HG03064 (cell line): ENCODE measurements at regions not wholly inside any gene's neighbourhood (a gene's known extent, or its start where the extent isn't known, plus 50 kb on each side); places are given as distances from the start of the nearest gene placed in this dataset.
"Not testable (repeated sequence)": the region's sequence is repeated elsewhere in the genome, so short reads cannot be mapped to it uniquely, and the experiment has no call there.

Source experiments
- ATAC-seq: cut with Tn5 transposase; IDR thresholded peaks from one replicate; pipeline ENCODE4 v1.9.1; 2021; ENCODE audit warnings: low read depth; ENCODE audit not compliant: unreplicated experiment

GRCh38 chr1:118479351-118479750 is 294.3 kb upstream of the SPAG17 start:
- ATAC-seq: no peak

- no peak for ATAC-seq
These were observed 288.8 kb upstream of the SPAG17 start for GRCh38 chr1:118473825-118474224.

GRCh38 chr1:118464460-118464859 is 279.4 kb upstream of the SPAG17 start:
- not testable (repeated sequence) for ATAC-seq

GRCh38 chr1:118461154-118461553 is 276.1 kb upstream of the SPAG17 start:
- ATAC-seq: no peak

- no peak for ATAC-seq
These were observed 274.8 kb upstream of the SPAG17 start for GRCh38 chr1:118459871-118460270.

- not testable (repeated sequence) for ATAC-seq
These were observed 268.8 kb upstream of the SPAG17 start for GRCh38 chr1:118453856-118454255.

GRCh38 chr1:118445156-118445555 is 260.1 kb upstream of the SPAG17 start:
- no peak for ATAC-seq

- no peak for ATAC-seq
These were observed 257.2 kb upstream of the SPAG17 start for GRCh38 chr1:118442214-118442613.

GRCh38 chr1:118437664-118438063 is 252.6 kb upstream of the SPAG17 start:
- no peak for ATAC-seq

- ATAC-seq: no peak
These were observed 244.8 kb upstream of the SPAG17 start for GRCh38 chr1:118429856-118430255.

GRCh38 chr1:118421868-118422350 is 236.9 kb upstream of the SPAG17 start:
- ATAC-seq: no peak

GRCh38 chr1:118404024-118404423 is 219.0 kb upstream of the SPAG17 start:
- no peak for ATAC-seq

GRCh38 chr1:118397496-118397859 is 212.4 kb upstream of the SPAG17 start:
- no peak for ATAC-seq

GRCh38 chr1:118396829-118397495 is 211.9 kb upstream of the SPAG17 start:
- no peak for ATAC-seq

GRCh38 chr1:118396279-118396678 is 211.3 kb upstream of the SPAG17 start:
- no peak for ATAC-seq

GRCh38 chr1:118395430-118395991 is 210.5 kb upstream of the SPAG17 start:
- no peak for ATAC-seq

- ATAC-seq: no peak
These were observed 205.9 kb upstream of the SPAG17 start for GRCh38 chr1:118390955-118391354.

- ATAC-seq: no peak
These were observed 203.4 kb upstream of the SPAG17 start for GRCh38 chr1:118388301-118388959.

- ATAC-seq: no peak
These were observed 196.3 kb upstream of the SPAG17 start for GRCh38 chr1:118381197-118381869.

- not testable (repeated sequence) for ATAC-seq
These were observed 192.2 kb upstream of the SPAG17 start for GRCh38 chr1:118377183-118377582.

- ATAC-seq: no peak
These were observed 186.6 kb upstream of the SPAG17 start for GRCh38 chr1:118371612-118372011.
